Common myeloid progenitor, CD34-positive (primary cell): ENCODE measurements at regions not wholly inside any gene's neighbourhood (a gene's known extent, or its start where the extent isn't known, plus 50 kb on each side); places are given as distances from the start of the nearest gene placed in this dataset.

Experiments
- CTCF ChIA-PET: fragments of 350-600 bp; sonication (Branson Sonifier 250); formaldehyde crosslinking; loops from one replicate; lab custom pipeline; 2021; ENCODE audit warnings: antibody characterized with exemption; lab: Charles Lee
- POLR2A ChIA-PET: fragments of 350-600 bp; sonication (Branson Sonifier 250); formaldehyde crosslinking; loops from one replicate; lab custom pipeline; 2021; ENCODE audit warnings: antibody characterized with exemption; lab: Charles Lee
- DNase-seq, 3 donors: peaks; one replicate each; pipeline versions ENCODE4 v3.0.0 to v3.0.0-alpha.2; 2013
- H3K27ac ChIP-seq, 2 experiments: 1 replicate in 1 of 2; 2 replicates in 1 of 2; pipeline ENCODE4 v1.7.0; 2013; ENCODE audit warnings: inconsistent platforms in 2 of 2, low read length in 2 of 2, mild to moderate bottlenecking in 2 of 2, low read depth in 1 of 2, moderate library complexity in 1 of 2; ENCODE audit not compliant: severe bottlenecking in 2 of 2, insufficient read depth in 1 of 2, poor library complexity in 1 of 2
- H3K27me3 ChIP-seq, 5 experiments: replicated peaks in 2 of 5; 1 replicate in 3 of 5; 2 replicates in 2 of 5; pipeline versions ENCODE4 v1.6.1 to v1.7.0; 2013; ENCODE audit warnings: low read length in 4 of 5, mild to moderate bottlenecking in 2 of 5, moderate library complexity in 2 of 5, inconsistent platforms in 1 of 5; ENCODE audit not compliant: insufficient read depth in 5 of 5, control insufficient read depth in 4 of 5
- H3K36me3 ChIP-seq, 4 experiments: 1 replicate in 2 of 4; 2 replicates in 2 of 4; pipeline versions ENCODE4 v1.6.1 to v1.7.0; 2013; ENCODE audit warnings: low read length in 3 of 4, control low read depth in 1 of 4, mild to moderate bottlenecking in 1 of 4; ENCODE audit not compliant: control insufficient read depth in 4 of 4, insufficient read depth in 4 of 4
- H3K4me1 ChIP-seq, 4 experiments: 1 replicate in 3 of 4; 2 replicates in 1 of 4; pipeline versions ENCODE4 v1.6.1 to v1.7.1; 2013; ENCODE audit warnings: low read length in 3 of 4, mild to moderate bottlenecking in 3 of 4, control low read depth in 1 of 4, inconsistent platforms in 1 of 4, moderate library complexity in 1 of 4; ENCODE audit not compliant: control insufficient read depth in 4 of 4, insufficient read depth in 4 of 4; ENCODE audit errors: control extremely low read depth in 1 of 4
- H3K4me3 ChIP-seq, 7 experiments: 1 replicate in 4 of 7; 2 replicates in 3 of 7; pipeline versions ENCODE4 v1.5.1 to v1.7.0; 2013; ENCODE audit warnings: mild to moderate bottlenecking in 7 of 7, low read length in 6 of 7, moderate library complexity in 6 of 7, inconsistent platforms in 2 of 7, low read depth in 2 of 7, control low read depth in 1 of 7; ENCODE audit not compliant: insufficient read depth in 4 of 7, control insufficient read depth in 1 of 7; ENCODE audit errors: extremely low read depth in 1 of 7
- H3K9me3 ChIP-seq, 5 experiments: 1 replicate in 4 of 5; 2 replicates in 1 of 5; pipeline versions ENCODE4 v1.6.1 to v1.7.1; 2013; ENCODE audit warnings: low read length in 4 of 5, mild to moderate bottlenecking in 2 of 5, inconsistent platforms in 1 of 5, low read depth in 1 of 5, moderate library complexity in 1 of 5; ENCODE audit not compliant: control insufficient read depth in 4 of 5, insufficient read depth in 2 of 5; ENCODE audit errors: control extremely low read depth in 1 of 5
- WGBS: methylation state at CpG from one replicate; pipeline ENCODE4 v1.1.5; 2013; ENCODE audit not compliant: insufficient coverage; 5-methylcytosine and 5-hydroxymethylcytosine counted together

- ChIA-PET POLR2A (no interaction called here), CTCF (no interaction called here)
- H3K4me1 ChIP-seq: no peaks in the 10 kb centered on the region
- WGBS: no CpG with 5 or more reads among the region's 9 CpGs
- H3K27me3 ChIP-seq: no peaks in the 10 kb centered on the region
- no peaks in the 10 kb centered on the region for H3K36me3 ChIP-seq
- H3K9me3 ChIP-seq: no peaks in the 10 kb centered on the region
- H3K27ac ChIP-seq: no peak overlapping the region
- no peak for DNase-seq
- no peak overlapping the region for H3K4me3 ChIP-seq
Observed at GRCh38 chr2:82391386-82391785, 2067.7 kb downstream of the SUCLG1 start.

GRCh38 chr2:82355622-82356021, 2051.1 kb upstream of the LRRTM1 start:
- CTCF ChIA-PET: no interaction called here
- no peak overlapping the region for H3K4me3 ChIP-seq

GRCh38 chr2:82345910-82346309, 2041.4 kb upstream of the LRRTM1 start:
- POLR2A ChIA-PET: no interaction called here

More at GRCh38 chr2:82355622-82356021, 2051.1 kb upstream of the LRRTM1 start:
- Histone ChIP-seq H3K4me1 (no peaks in the 10 kb centered on the region), H3K9me3 (no peaks in the 10 kb centered on the region), H3K36me3 (no peaks in the 10 kb centered on the region), H3K27me3 (no peaks in the 10 kb centered on the region), H3K27ac (no peak overlapping the region)
- POLR2A ChIA-PET: no interaction called here
- no peak for DNase-seq

GRCh38 chr2:82344670-82345069, 2040.1 kb upstream of the LRRTM1 start:
- no peaks in the 10 kb centered on the region for H3K36me3 ChIP-seq
- DNase-seq: peak in 1 of 3 donors; percentile 4
- no CpG with 5 or more reads among the region's 3 CpGs for WGBS
- ChIA-PET POLR2A (no interaction called here), CTCF (no interaction called here)
- no peak overlapping the region for H3K4me3 ChIP-seq
- H3K9me3 ChIP-seq: no peaks in the 10 kb centered on the region
- no peaks in the 10 kb centered on the region for H3K4me1 ChIP-seq
- no peak overlapping the region for H3K27ac ChIP-seq
- no peaks in the 10 kb centered on the region for H3K27me3 ChIP-seq

More at GRCh38 chr2:82345910-82346309, 2041.4 kb upstream of the LRRTM1 start:
- no peaks in the 10 kb centered on the region for H3K27me3 ChIP-seq
- H3K27ac ChIP-seq: no peak overlapping the region
- H3K4me3 ChIP-seq: no peak overlapping the region
- no peaks in the 10 kb centered on the region for H3K36me3 ChIP-seq
- no peaks in the 10 kb centered on the region for H3K9me3 ChIP-seq
- no CpG with 5 or more reads among the region's 1 CpG for WGBS
- no peaks in the 10 kb centered on the region for H3K4me1 ChIP-seq
- CTCF ChIA-PET: interaction anchor here (0.7 kb wide), 1 partner anchor 530 kb away, joined by 3 read pairs; no protein-coding TSS in a partner anchor
- DNase-seq: no peak

GRCh38 chr2:82342356-82342755, 2037.8 kb upstream of the LRRTM1 start:
- DNase-seq: no peak
- H3K27ac ChIP-seq: no peak overlapping the region
- no peaks in the 10 kb centered on the region for H3K9me3 ChIP-seq
- H3K4me3 ChIP-seq: no peak overlapping the region
- H3K36me3 ChIP-seq: no peaks in the 10 kb centered on the region
- POLR2A ChIA-PET: no interaction called here
- no peaks in the 10 kb centered on the region for H3K27me3 ChIP-seq
- CTCF ChIA-PET: no interaction called here
- no CpG with 5 or more reads among the region's 3 CpGs for WGBS
- H3K4me1 ChIP-seq: no peaks in the 10 kb centered on the region

- Histone ChIP-seq H3K9me3 (no peaks in the 10 kb centered on the region), H3K4me3 (no peak overlapping the region), H3K4me1 (no peaks in the 10 kb centered on the region), H3K27ac (no peak overlapping the region), H3K36me3 (no peaks in the 10 kb centered on the region), H3K27me3 (no peaks in the 10 kb centered on the region)
- WGBS: 100% methylated on average over 2 of the region's 2 CpGs
- ChIA-PET CTCF (no interaction called here), POLR2A (no interaction called here)
- DNase-seq: no peak
Observed at GRCh38 chr2:82340578-82341053, 2036.1 kb upstream of the LRRTM1 start.

- H3K4me1 ChIP-seq: no peaks in the 10 kb centered on the region
- no peaks in the 10 kb centered on the region for H3K27me3 ChIP-seq
- WGBS: no CpG with 5 or more reads among the region's 2 CpGs
- ChIA-PET POLR2A (no interaction called here), CTCF (no interaction called here)
- no peaks in the 10 kb centered on the region for H3K36me3 ChIP-seq
- no peak overlapping the region for H3K27ac ChIP-seq
- H3K4me3 ChIP-seq: no peak overlapping the region
- no peaks in the 10 kb centered on the region for H3K9me3 ChIP-seq
- DNase-seq: no peak
Observed at GRCh38 chr2:82339805-82340204, 2035.3 kb upstream of the LRRTM1 start.
